Bone marrow (tissue), 2 donors: ENCODE measurements at regions not wholly inside any gene's neighbourhood (a gene's known extent, or its start where the extent isn't known, plus 50 kb on each side); places are given as distances from the start of the nearest gene placed in this dataset.
"Not testable (repeated sequence)": the region's sequence is repeated elsewhere in the genome, so short reads cannot be mapped to it uniquely, and the experiment has no call there.

ENCODE experiments used
- DNase-seq, 2 donors: peaks; one replicate each; lab custom pipeline; 2025; lab: John Stamatoyannopoulos, UW

- no peak for DNase-seq
These were observed 104.2 kb upstream of the ACBD5 start for GRCh38 chr10:27344568-27345454.

GRCh38 chr10:27341001-27341400 is 100.4 kb upstream of the ACBD5 start:
- no peak for DNase-seq

GRCh38 chr10:27335246-27335645 is 94.6 kb upstream of the ACBD5 start:
- not testable (repeated sequence) for DNase-seq

- no peak for DNase-seq
These were observed 89.5 kb upstream of the ACBD5 start for GRCh38 chr10:27330074-27330473.

GRCh38 chr10:27328946-27329345 is 88.3 kb upstream of the ACBD5 start:
- DNase-seq: no peak

GRCh38 chr10:27326748-27327147 is 86.2 kb upstream of the ACBD5 start:
- DNase-seq: not testable (repeated sequence)

- peak; percentile 26 to 40 for DNase-seq
These were observed 79.3 kb upstream of the ACBD5 start for GRCh38 chr10:27319752-27320431.

- not testable (repeated sequence) for DNase-seq
These were observed 78.5 kb upstream of the ACBD5 start for GRCh38 chr10:27319139-27319538.

GRCh38 chr10:27315082-27315481 is 74.5 kb upstream of the ACBD5 start:
- not testable (repeated sequence) for DNase-seq

GRCh38 chr10:27313586-27313985 is 73.0 kb upstream of the ACBD5 start:
- not testable (repeated sequence) for DNase-seq

- DNase-seq: no peak
These were observed 72.3 kb upstream of the ACBD5 start for GRCh38 chr10:27312854-27313253.

- DNase-seq: not testable (repeated sequence)
These were observed 71.2 kb upstream of the ACBD5 start for GRCh38 chr10:27311809-27312208.

GRCh38 chr10:27298522-27298850 is 57.9 kb upstream of the ACBD5 start:
- not testable (repeated sequence) for DNase-seq

- peak in 1 of 2 donors; percentile 25 for DNase-seq
These were observed 57.4 kb upstream of the ACBD5 start for GRCh38 chr10:27297844-27298521.

- DNase-seq: not testable (repeated sequence)
These were observed 55.7 kb upstream of the ACBD5 start for GRCh38 chr10:27296285-27296684.

GRCh38 chr10:27291253-27291895 is 50.8 kb upstream of the ACBD5 start:
- peak in 1 of 2 donors; percentile 11 for DNase-seq
